ENCODE measurements at regions not wholly inside any gene's neighbourhood (a gene's known extent, or its start where the extent isn't known, plus 50 kb on each side); places are given as distances from the start of the nearest gene placed in this dataset.

DNA sequence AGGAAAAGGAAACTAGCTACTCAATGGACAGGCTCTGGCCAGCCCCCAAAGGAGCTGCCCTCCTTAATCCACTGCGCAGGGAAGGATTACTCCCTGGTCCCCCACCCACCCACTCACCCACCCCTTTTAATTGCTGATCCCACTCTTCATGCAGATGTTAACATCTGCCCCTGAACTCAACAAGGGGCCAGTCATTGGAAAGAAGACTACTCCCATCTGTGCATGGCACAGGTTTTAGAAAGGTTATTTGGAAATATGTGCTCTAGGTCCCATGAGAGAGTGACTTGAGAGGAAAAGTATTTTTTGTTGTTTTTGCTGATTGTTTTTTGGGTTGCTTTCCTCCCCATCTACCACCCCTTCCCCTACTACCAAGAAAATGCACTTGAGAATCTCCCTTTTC lies 94.4 kb upstream of the FGGY start:
- TF ChIP-seq POLR2AphosphoS5 (IDR thresholded peaks at IDR 0.05) (no peak), POLR2A (IDR thresholded peaks at IDR 0.05) (no peak), EP300 (IDR thresholded peaks at IDR 0.05) (no peak)
- TF ChIP-seq, protein P1, sequence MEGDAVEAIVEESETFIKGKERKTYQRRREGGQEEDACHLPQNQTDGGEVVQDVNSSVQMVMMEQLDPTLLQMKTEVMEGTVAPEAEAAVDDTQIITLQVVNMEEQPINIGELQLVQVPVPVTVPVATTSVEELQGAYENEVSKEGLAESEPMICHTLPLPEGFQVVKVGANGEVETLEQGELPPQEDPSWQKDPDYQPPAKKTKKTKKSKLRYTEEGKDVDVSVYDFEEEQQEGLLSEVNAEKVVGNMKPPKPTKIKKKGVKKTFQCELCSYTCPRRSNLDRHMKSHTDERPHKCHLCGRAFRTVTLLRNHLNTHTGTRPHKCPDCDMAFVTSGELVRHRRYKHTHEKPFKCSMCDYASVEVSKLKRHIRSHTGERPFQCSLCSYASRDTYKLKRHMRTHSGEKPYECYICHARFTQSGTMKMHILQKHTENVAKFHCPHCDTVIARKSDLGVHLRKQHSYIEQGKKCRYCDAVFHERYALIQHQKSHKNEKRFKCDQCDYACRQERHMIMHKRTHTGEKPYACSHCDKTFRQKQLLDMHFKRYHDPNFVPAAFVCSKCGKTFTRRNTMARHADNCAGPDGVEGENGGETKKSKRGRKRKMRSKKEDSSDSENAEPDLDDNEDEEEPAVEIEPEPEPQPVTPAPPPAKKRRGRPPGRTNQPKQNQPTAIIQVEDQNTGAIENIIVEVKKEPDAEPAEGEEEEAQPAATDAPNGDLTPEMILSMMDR (IDR thresholded peaks at IDR 0.05) = no peak

Data from sigmoid colon (tissue), 4 donors.